ENCODE measurements at regions not wholly inside any gene's neighbourhood (a gene's known extent, or its start where the extent isn't known, plus 50 kb on each side); places are given as distances from the start of the nearest gene placed in this dataset.

DNA sequence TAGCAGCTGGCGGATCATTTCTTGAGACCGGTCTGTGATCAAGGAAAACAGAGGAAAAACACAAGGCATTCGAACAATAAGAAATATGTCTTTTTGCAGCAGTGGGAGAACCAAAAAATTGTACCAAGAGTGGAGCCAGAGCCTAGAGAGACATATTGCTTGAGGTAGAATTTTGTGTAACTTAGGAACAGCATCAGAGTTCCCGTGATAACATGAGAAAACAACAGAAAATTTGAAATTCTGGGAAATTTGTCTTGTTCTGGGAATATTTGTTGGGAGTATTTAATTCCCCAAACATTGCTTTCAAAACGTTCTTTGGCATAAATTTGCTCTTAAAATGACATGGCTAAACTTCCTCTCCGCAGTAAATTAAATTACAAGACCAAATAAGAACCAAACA is 267.5 kb downstream of the GPD2 start:
- TF ChIP-seq USF1 (IDR thresholded peaks at IDR 0.05), result no peak
- TF ChIP-seq REST (IDR thresholded peaks at IDR 0.05; ENCODE audit: low read depth), result no peak
- no peak for TF ChIP-seq RAD21 (IDR thresholded peaks at IDR 0.05; ENCODE audit: low read depth)
- no peak for TF ChIP-seq TAF1 (IDR thresholded peaks at IDR 0.05; ENCODE audit: low read depth)
- no peak for TF ChIP-seq TEAD4 (IDR thresholded peaks at IDR 0.05)
- no peak for TF ChIP-seq EP300 (IDR thresholded peaks at IDR 0.05; ENCODE audit: borderline replicate concordance)

- TF ChIP-seq EGR1 (IDR thresholded peaks at IDR 0.05) (no peak), ZBTB7A (IDR thresholded peaks at IDR 0.05; ENCODE audit: low read depth) (no peak), TEAD4 (IDR thresholded peaks at IDR 0.05) (no peak), EP300 (IDR thresholded peaks at IDR 0.05; ENCODE audit: borderline replicate concordance) (no peak), TCF12 (IDR thresholded peaks at IDR 0.05; ENCODE audit: low read depth) (no peak), CREB1 (IDR thresholded peaks at IDR 0.05; ENCODE audit: low read depth) (no peak)
These were observed 268.0 kb downstream of the GPD2 start for GRCh38 chr2:156704132-156704531.

- TF ChIP-seq EGR1 (IDR thresholded peaks at IDR 0.05), result no peak
- TF ChIP-seq FOXM1 (IDR thresholded peaks at IDR 0.05; ENCODE audit: borderline replicate concordance, low read depth), result no peak
- TF ChIP-seq RAD21 (IDR thresholded peaks at IDR 0.05; ENCODE audit: low read depth), result no peak
- TF ChIP-seq EP300 (IDR thresholded peaks at IDR 0.05; ENCODE audit: borderline replicate concordance), result no peak
- TF ChIP-seq, protein P1, sequence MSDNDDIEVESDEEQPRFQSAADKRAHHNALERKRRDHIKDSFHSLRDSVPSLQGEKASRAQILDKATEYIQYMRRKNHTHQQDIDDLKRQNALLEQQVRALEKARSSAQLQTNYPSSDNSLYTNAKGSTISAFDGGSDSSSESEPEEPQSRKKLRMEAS (IDR thresholded peaks at IDR 0.05), result no peak
- TF ChIP-seq CREB1 (IDR thresholded peaks at IDR 0.05; ENCODE audit: low read depth), result no peak
These were observed 268.4 kb downstream of the GPD2 start for GRCh38 chr2:156704617-156705016.

GRCh38 chr2:156706576-156706975 is 270.4 kb downstream of the GPD2 start:
- TF ChIP-seq EP300 (IDR thresholded peaks at IDR 0.05; ENCODE audit: borderline replicate concordance), result no peak
- no peak for TF ChIP-seq NFIC (IDR thresholded peaks at IDR 0.05)
- no peak for TF ChIP-seq RAD21 (IDR thresholded peaks at IDR 0.05; ENCODE audit: low read depth)
- TF ChIP-seq USF1 (IDR thresholded peaks at IDR 0.05), result no peak
- TF ChIP-seq CEBPB (IDR thresholded peaks at IDR 0.05), result no peak
- no peak for TF ChIP-seq YY1 (IDR thresholded peaks at IDR 0.05; ENCODE audit: low read depth)
- no peak for TF ChIP-seq REST (IDR thresholded peaks at IDR 0.05; ENCODE audit: low read depth)
- no peak for TF ChIP-seq EGR1 (IDR thresholded peaks at IDR 0.05)
- TF ChIP-seq TCF12 (IDR thresholded peaks at IDR 0.05; ENCODE audit: low read depth), result no peak
- no peak for TF ChIP-seq TAF1 (IDR thresholded peaks at IDR 0.05; ENCODE audit: low read depth)
- TF ChIP-seq TEAD4 (IDR thresholded peaks at IDR 0.05), result no peak
- TF ChIP-seq, protein P1 (IDR thresholded peaks at IDR 0.05), result no peak
- TF ChIP-seq CREB1 (IDR thresholded peaks at IDR 0.05; ENCODE audit: low read depth), result no peak
- TF ChIP-seq FOXM1 (IDR thresholded peaks at IDR 0.05; ENCODE audit: borderline replicate concordance, low read depth), result no peak
- no peak for TF ChIP-seq ZBTB7A (IDR thresholded peaks at IDR 0.05; ENCODE audit: low read depth)

GRCh38 chr2:156708051-156708450 is 271.9 kb downstream of the GPD2 start:
- TF ChIP-seq TEAD4 (IDR thresholded peaks at IDR 0.05) (no peak), TAF1 (IDR thresholded peaks at IDR 0.05; ENCODE audit: low read depth) (no peak), TCF12 (IDR thresholded peaks at IDR 0.05; ENCODE audit: low read depth) (no peak), YY1 (IDR thresholded peaks at IDR 0.05; ENCODE audit: low read depth) (no peak), RAD21 (IDR thresholded peaks at IDR 0.05; ENCODE audit: low read depth) (no peak), USF1 (IDR thresholded peaks at IDR 0.05) (no peak), FOXM1 (IDR thresholded peaks at IDR 0.05; ENCODE audit: borderline replicate concordance, low read depth) (no peak), NFIC (IDR thresholded peaks at IDR 0.05) (no peak), REST (IDR thresholded peaks at IDR 0.05; ENCODE audit: low read depth) (no peak), CEBPB (IDR thresholded peaks at IDR 0.05) (no peak), CREB1 (IDR thresholded peaks at IDR 0.05; ENCODE audit: low read depth) (no peak), EP300 (IDR thresholded peaks at IDR 0.05; ENCODE audit: borderline replicate concordance) (no peak)
- TF ChIP-seq, protein P1 (IDR thresholded peaks at IDR 0.05), result no peak
